Activated T-cell treated with anti-CD3 and anti-CD28 coated beads, Interleukin-2, amount 50 U/mL, for 72 hours (primary cell): ENCODE measurements at regions not wholly inside any gene's neighbourhood (a gene's known extent, or its start where the extent isn't known, plus 50 kb on each side); places are given as distances from the start of the nearest gene placed in this dataset.

Experiments
- ATAC-seq, 2 donors: fragments of 150-1000 bp; cut with Tn5 transposase; replicated peaks in 1 of 2; 2 replicates each; pipeline ENCODE4 v1.10.0; 2021; ENCODE audit warnings: moderate library complexity in 2 of 2, mild to moderate bottlenecking in 1 of 2
- DNase-seq, 2 donors: peaks; one replicate each; pipeline ENCODE4 v3.0.0; 2021 to 2022; ENCODE audit warnings: mixed read lengths in 1 of 2
- H3K27ac Mint-ChIP-seq: one replicate; pipeline ENCODE4 v1.8.0; 2022; ENCODE audit warnings: mild to moderate bottlenecking, moderate library complexity, mixed read lengths
- H3K27me3 Mint-ChIP-seq: one replicate; pipeline ENCODE4 v1.8.0; 2022; ENCODE audit warnings: low read depth, mixed read lengths
- H3K36me3 Mint-ChIP-seq, 2 donors: one replicate each; pipeline ENCODE4 v1.8.0; 2022; ENCODE audit warnings: mixed read lengths in 2 of 2, mild to moderate bottlenecking in 1 of 2; ENCODE audit not compliant: insufficient read depth in 2 of 2
- H3K4me1 Mint-ChIP-seq: one replicate; pipeline ENCODE4 v1.8.0; 2022; ENCODE audit warnings: low read depth, mixed read lengths
- H3K4me3 Mint-ChIP-seq, 2 donors: one replicate each; pipeline ENCODE4 v1.8.0; 2022; ENCODE audit warnings: mild to moderate bottlenecking in 2 of 2, mixed read lengths in 2 of 2, moderate library complexity in 2 of 2
- H3K9me3 Mint-ChIP-seq, 2 donors: one replicate each; pipeline ENCODE4 v1.8.0; 2022; ENCODE audit warnings: mixed read lengths in 2 of 2

GRCh38 chr1:201754353-201754752 lies 74.6 kb upstream of the IPO9 start:
- Mint-ChIP-seq H3K36me3 (no peaks in the 10 kb centered on the region), H3K27ac (no peak overlapping the region), H3K4me3 (no peak overlapping the region), H3K4me1 (peaks cover 11% of the 10 kb centered on the region), H3K27me3 (peaks cover 13% of the 10 kb centered on the region), H3K9me3 (no peaks in the 10 kb centered on the region)
- ATAC-seq, result no peak
- DNase-seq, result no peak

GRCh38 chr1:201755200-201755599 lies 73.8 kb upstream of the IPO9 start:
- Mint-ChIP-seq H3K4me3 (no peak overlapping the region), H3K27ac (no peak overlapping the region), H3K4me1 (peaks cover 11% of the 10 kb centered on the region), H3K27me3 (peaks cover 13% of the 10 kb centered on the region), H3K36me3 (no peaks in the 10 kb centered on the region), H3K9me3 (no peaks in the 10 kb centered on the region)
- DNase-seq, result no peak
- ATAC-seq, result no peak

GRCh38 chr1:201756406-201756805 lies 72.6 kb upstream of the IPO9 start:
- no peaks in the 10 kb centered on the region for H3K36me3 Mint-ChIP-seq
- H3K27me3 Mint-ChIP-seq, result peaks cover 13% of the 10 kb centered on the region
- H3K9me3 Mint-ChIP-seq, result no peaks in the 10 kb centered on the region
- H3K4me3 Mint-ChIP-seq, result peak overlapping the region in 1 of 2 donors; percentile 26
- DNase-seq (no peak), ATAC-seq (no peak)
- H3K27ac Mint-ChIP-seq, result no peak overlapping the region
- peaks cover 4% of the 10 kb centered on the region for H3K4me1 Mint-ChIP-seq

GRCh38 chr1:201758499-201759050 lies 70.4 kb upstream of the IPO9 start:
- ATAC-seq, result no peak
- H3K4me3 Mint-ChIP-seq, result no peak overlapping the region
- H3K4me1 Mint-ChIP-seq, result peaks cover 4% of the 10 kb centered on the region
- no peaks in the 10 kb centered on the region for H3K36me3 Mint-ChIP-seq
- DNase-seq, result no peak
- H3K27me3 Mint-ChIP-seq, result peaks cover 7% of the 10 kb centered on the region
- no peak overlapping the region for H3K27ac Mint-ChIP-seq
- no peaks in the 10 kb centered on the region for H3K9me3 Mint-ChIP-seq

- Mint-ChIP-seq H3K9me3 (no peaks in the 10 kb centered on the region), H3K4me1 (peaks cover 4% of the 10 kb centered on the region), H3K4me3 (no peak overlapping the region), H3K36me3 (no peaks in the 10 kb centered on the region), H3K27ac (no peak overlapping the region), H3K27me3 (peaks cover 2% of the 10 kb centered on the region)
- ATAC-seq (no peak), DNase-seq (no peak)
These were observed 69.7 kb upstream of the IPO9 start for GRCh38 chr1:201759194-201759815.

GRCh38 chr1:201760516-201760915 lies 68.4 kb upstream of the IPO9 start:
- peaks cover 4% of the 10 kb centered on the region for H3K4me1 Mint-ChIP-seq
- no peak for ATAC-seq

GRCh38 chr1:201761178-201761577 lies 67.8 kb upstream of the IPO9 start:
- H3K27me3 Mint-ChIP-seq, result peaks cover 4% of the 10 kb centered on the region
- H3K4me1 Mint-ChIP-seq, result peaks cover 4% of the 10 kb centered on the region
- DNase-seq (no peak), ATAC-seq (no peak)
- H3K36me3 Mint-ChIP-seq, result no peaks in the 10 kb centered on the region
- no peaks in the 10 kb centered on the region for H3K9me3 Mint-ChIP-seq
- no peak overlapping the region for H3K4me3 Mint-ChIP-seq
- H3K27ac Mint-ChIP-seq, result no peak overlapping the region

More at GRCh38 chr1:201760516-201760915, 68.4 kb upstream of the IPO9 start:
- H3K4me3 Mint-ChIP-seq, result no peak overlapping the region
- H3K9me3 Mint-ChIP-seq, result no peaks in the 10 kb centered on the region
- no peak overlapping the region for H3K27ac Mint-ChIP-seq
- H3K36me3 Mint-ChIP-seq, result no peaks in the 10 kb centered on the region
- DNase-seq, result no peak
- H3K27me3 Mint-ChIP-seq, result no peaks in the 10 kb centered on the region

GRCh38 chr1:201761871-201762270 lies 67.1 kb upstream of the IPO9 start:
- no peaks in the 10 kb centered on the region for H3K9me3 Mint-ChIP-seq

GRCh38 chr1:201762381-201762780 lies 66.6 kb upstream of the IPO9 start:
- ATAC-seq (no peak), DNase-seq (no peak)
- H3K36me3 Mint-ChIP-seq, result no peaks in the 10 kb centered on the region
- H3K4me3 Mint-ChIP-seq, result no peak overlapping the region
- H3K9me3 Mint-ChIP-seq, result no peaks in the 10 kb centered on the region
- peaks cover 6% of the 10 kb centered on the region for H3K27me3 Mint-ChIP-seq
- no peak overlapping the region for H3K27ac Mint-ChIP-seq
- no peaks in the 10 kb centered on the region for H3K4me1 Mint-ChIP-seq

More at GRCh38 chr1:201761871-201762270, 67.1 kb upstream of the IPO9 start:
- peaks cover 6% of the 10 kb centered on the region for H3K27me3 Mint-ChIP-seq
- no peak overlapping the region for H3K27ac Mint-ChIP-seq
- H3K4me3 Mint-ChIP-seq, result no peak overlapping the region
- DNase-seq, result no peak
- H3K4me1 Mint-ChIP-seq, result peaks cover 1% of the 10 kb centered on the region
- no peaks in the 10 kb centered on the region for H3K36me3 Mint-ChIP-seq
- ATAC-seq, result no peak

- no peak overlapping the region for H3K4me3 Mint-ChIP-seq
- H3K9me3 Mint-ChIP-seq, result no peaks in the 10 kb centered on the region
- DNase-seq (no peak), ATAC-seq (no peak)
- no peaks in the 10 kb centered on the region for H3K36me3 Mint-ChIP-seq
- no peaks in the 10 kb centered on the region for H3K4me1 Mint-ChIP-seq
- H3K27me3 Mint-ChIP-seq, result peaks cover 6% of the 10 kb centered on the region
- no peak overlapping the region for H3K27ac Mint-ChIP-seq
These were observed 65.4 kb upstream of the IPO9 start for GRCh38 chr1:201763455-201764140.

GRCh38 chr1:201764166-201764565 lies 64.8 kb upstream of the IPO9 start:
- Mint-ChIP-seq H3K36me3 (no peaks in the 10 kb centered on the region), H3K27ac (no peak overlapping the region), H3K4me3 (no peak overlapping the region), H3K9me3 (no peaks in the 10 kb centered on the region), H3K27me3 (peaks cover 6% of the 10 kb centered on the region), H3K4me1 (no peaks in the 10 kb centered on the region)
- DNase-seq (no peak), ATAC-seq (no peak)

GRCh38 chr1:201764579-201764978 lies 64.4 kb upstream of the IPO9 start:
- Mint-ChIP-seq H3K27me3 (peaks cover 6% of the 10 kb centered on the region), H3K4me1 (no peaks in the 10 kb centered on the region), H3K36me3 (no peaks in the 10 kb centered on the region), H3K27ac (no peak overlapping the region), H3K9me3 (no peaks in the 10 kb centered on the region), H3K4me3 (no peak overlapping the region)
- ATAC-seq (no peak), DNase-seq (no peak)

GRCh38 chr1:201766131-201766866 lies 62.7 kb upstream of the IPO9 start:
- H3K4me3 Mint-ChIP-seq, result no peak overlapping the region
- H3K36me3 Mint-ChIP-seq, result no peaks in the 10 kb centered on the region
- H3K27ac Mint-ChIP-seq, result no peak overlapping the region
- no peak for ATAC-seq
- no peak for DNase-seq
- peaks cover 6% of the 10 kb centered on the region for H3K27me3 Mint-ChIP-seq
- H3K4me1 Mint-ChIP-seq, result no peaks in the 10 kb centered on the region
- H3K9me3 Mint-ChIP-seq, result no peaks in the 10 kb centered on the region
